Smooth muscle cell (in vitro differentiated cells): ENCODE measurements at regions not wholly inside any gene's neighbourhood (a gene's known extent, or its start where the extent isn't known, plus 50 kb on each side); places are given as distances from the start of the nearest gene placed in this dataset.
A peak's percentile ranks its signal among the peaks of the same experiment; 100 is the strongest.

Experiments used
- DNase-seq: peaks from one replicate; lab custom pipeline; 2025; ENCODE audit not compliant: unreplicated experiment; lab: John Stamatoyannopoulos, UW
- H2AFZ ChIP-seq: fragments of 200-600 bp; sonication (generic); 2 replicates; pipeline ENCODE4 v1.6.0; 2016; ENCODE audit warnings: antibody characterized with exemption, low read depth, mild to moderate bottlenecking
- H3F3A ChIP-seq: fragments of 200-600 bp; sonication (generic); 2 replicates; pipeline ENCODE4 v1.6.0; 2017; ENCODE audit warnings: antibody characterized with exemption, low read depth
- H3K27ac ChIP-seq: fragments of 200-600 bp; sonication (generic); 2 replicates; pipeline ENCODE4 v1.5.1; 2016; ENCODE audit warnings: low read depth, mild to moderate bottlenecking
- H3K27me3 ChIP-seq: fragments of 200-600 bp; sonication (generic); 2 replicates; pipeline ENCODE4 v1.6.1; 2016; ENCODE audit warnings: low read depth, mild to moderate bottlenecking
- H3K36me3 ChIP-seq: fragments of 200-600 bp; sonication (generic); 2 replicates; pipeline ENCODE4 v1.5.1; 2016; ENCODE audit warnings: low read depth
- H3K4me1 ChIP-seq: fragments of 200-600 bp; sonication (generic); 2 replicates; pipeline ENCODE4 v1.5.1; 2016; ENCODE audit warnings: low read depth
- H3K4me2 ChIP-seq: fragments of 200-600 bp; sonication (generic); 2 replicates; pipeline ENCODE4 v1.6.0; 2016; ENCODE audit warnings: mild to moderate bottlenecking
- H3K4me3 ChIP-seq: fragments of 200-600 bp; sonication (generic); 2 replicates; pipeline ENCODE4 v1.5.1; 2016; ENCODE audit warnings: mild to moderate bottlenecking
- H3K79me2 ChIP-seq: fragments of 200-600 bp; sonication (generic); 2 replicates; pipeline ENCODE4 v1.6.0; 2016; ENCODE audit warnings: low read depth, mild to moderate bottlenecking
- H3K9ac ChIP-seq: fragments of 200-600 bp; sonication (generic); 2 replicates; pipeline ENCODE4 v1.6.0; 2016; ENCODE audit warnings: low read depth
- H3K9me3 ChIP-seq: fragments of 200-600 bp; sonication (generic); replicated peaks from 2 replicates; pipeline ENCODE4 v1.5.1; 2016; ENCODE audit warnings: low read depth
- H4K20me1 ChIP-seq: fragments of 200-600 bp; sonication (generic); 2 replicates; pipeline ENCODE4 v1.6.0; 2016; ENCODE audit warnings: low read depth
- CTCF ChIP-seq: fragments of 200-600 bp; sonication (generic); IDR thresholded peaks from 2 replicates; pipeline ENCODE4 v1.5.1; 2017; ENCODE audit warnings: borderline replicate concordance, mild to moderate bottlenecking, antibody characterized with exemption; ENCODE audit not compliant: insufficient read depth, poor library complexity, severe bottlenecking
- WGBS: methylation state at CpG from one replicate; pipeline ENCODE4 v1.1.7; 2016; ENCODE audit warnings: low lambda C conversion rate; 5-methylcytosine and 5-hydroxymethylcytosine counted together

GRCh38 chr17:27378482-27379175 is 77.6 kb upstream of the KSR1 start:
- TF ChIP-seq CTCF: no peak
- Histone ChIP-seq H2AFZ (peak overlapping the region; percentile 70), H3K79me2 (no peaks in the 10 kb centered on the region), H3K9ac (no peak overlapping the region), H3K9me3 (no peaks in the 10 kb centered on the region), H3K27ac (peak overlapping the region; percentile 38), H4K20me1 (no peaks in the 10 kb centered on the region), H3K4me2 (no peak overlapping the region), H3K27me3 (no peaks in the 10 kb centered on the region), H3K36me3 (no peaks in the 10 kb centered on the region), H3K4me1 (peaks cover 4% of the 10 kb centered on the region), H3K4me3 (no peak overlapping the region), H3F3A (peaks cover 4% of the 10 kb centered on the region)
- 82% methylated on average over 9 of the region's 9 CpGs for WGBS
- DNase-seq: no peak

GRCh38 chr17:27379888-27380533 is 76.2 kb upstream of the KSR1 start:
- Histone ChIP-seq H3F3A (peaks cover 4% of the 10 kb centered on the region), H3K4me3 (no peak overlapping the region), H3K9ac (no peak overlapping the region), H3K4me1 (peaks cover 4% of the 10 kb centered on the region), H2AFZ (peak overlapping the region; percentile 55), H3K9me3 (no peaks in the 10 kb centered on the region), H4K20me1 (no peaks in the 10 kb centered on the region), H3K36me3 (no peaks in the 10 kb centered on the region), H3K27ac (no peak overlapping the region), H3K27me3 (no peaks in the 10 kb centered on the region), H3K79me2 (no peaks in the 10 kb centered on the region), H3K4me2 (peak overlapping the region; percentile 69)
- TF ChIP-seq CTCF: no peak
- no peak for DNase-seq
- 64% methylated on average over 21 of the region's 21 CpGs for WGBS

- TF ChIP-seq CTCF: no peak
- Histone ChIP-seq H3K79me2 (no peaks in the 10 kb centered on the region), H3K9ac (no peak overlapping the region), H3K27ac (no peak overlapping the region), H4K20me1 (no peaks in the 10 kb centered on the region), H3K4me3 (no peak overlapping the region), H3F3A (peaks cover 4% of the 10 kb centered on the region), H3K4me2 (peak overlapping the region; percentile 69), H3K36me3 (no peaks in the 10 kb centered on the region), H3K4me1 (peaks cover 4% of the 10 kb centered on the region), H2AFZ (peak overlapping the region; percentile 55), H3K9me3 (no peaks in the 10 kb centered on the region), H3K27me3 (no peaks in the 10 kb centered on the region)
- DNase-seq: no peak
- WGBS: 96% methylated on average over 10 of the region's 10 CpGs
Observed at GRCh38 chr17:27380551-27380950, 75.7 kb upstream of the KSR1 start.
